Panc1 (cell line): ENCODE measurements at regions not wholly inside any gene's neighbourhood (a gene's known extent, or its start where the extent isn't known, plus 50 kb on each side); places are given as distances from the start of the nearest gene placed in this dataset.

Source experiments
- ATAC-seq: fragments of 200-7000 bp; cut with Tn5 transposase; 2 replicates; pipeline ENCODE4 v1.9.1; 2020; ENCODE audit warnings: mild to moderate bottlenecking, moderate library complexity
- BruUV-seq: library from RNA; stranded (reverse); fragments of 400-500 nt; replicated peaks from 2 replicates; lab custom pipeline; 2021; lab: Mats Ljungman, UMichigan
- CTCF ChIA-PET: fragments of 300-600 bp; sonication (Branson Sonifier 250); formaldehyde crosslinking; loops from one replicate; lab custom pipeline; 2022; ENCODE audit warnings: antibody characterized with exemption; lab: Charles Lee
- POLR2A ChIA-PET: fragments of 300-600 bp; sonication (Branson Sonifier 250); formaldehyde crosslinking; loops from one replicate; lab custom pipeline; 2022; ENCODE audit warnings: antibody characterized with exemption; lab: Charles Lee
- DNase-seq: peaks from one replicate; pipeline ENCODE4 v3.0.0-alpha.2; 2010; ENCODE audit warnings: low read depth, low spot score
- H3K27ac ChIP-seq: 2 replicates; pipeline ENCODE4 v1.5.1; 2011; ENCODE audit warnings: mild to moderate bottlenecking, low read length, inconsistent platforms
- H3K27me3 ChIP-seq: fragments of 200-500 bp; sonication (Bioruptor generic); 2 replicates; pipeline ENCODE4 v1.6.0; 2014; ENCODE audit warnings: low read length, inconsistent platforms; ENCODE audit not compliant: control insufficient read depth, insufficient read depth
- H3K36me3 ChIP-seq: fragments of 200-500 bp; sonication (Bioruptor generic); 2 replicates; pipeline ENCODE4 v1.5.1; 2014; ENCODE audit warnings: inconsistent platforms, mild to moderate bottlenecking, low read length, moderate library complexity; ENCODE audit not compliant: control insufficient read depth, insufficient read depth
- H3K4me1 ChIP-seq: 2 replicates; pipeline ENCODE4 v1.5.1; 2011; ENCODE audit warnings: inconsistent platforms, mild to moderate bottlenecking, low read length, moderate library complexity; ENCODE audit not compliant: control insufficient read depth, insufficient read depth
- H3K4me3 ChIP-seq, 2 experiments: 2 replicates each; pipeline ENCODE4 v1.5.1; 2011 to 2012; ENCODE audit warnings: low read depth in 2 of 2, low read length in 2 of 2, mild to moderate bottlenecking in 2 of 2, inconsistent platforms in 1 of 2, moderate library complexity in 1 of 2
- H3K9me3 ChIP-seq: fragments of 200-500 bp; sonication (Bioruptor generic); 2 replicates; pipeline ENCODE4 v1.5.1; 2014; ENCODE audit warnings: low read depth, mild to moderate bottlenecking, inconsistent platforms, low read length, moderate library complexity; ENCODE audit not compliant: control insufficient read depth, insufficient read depth
- CTCF ChIP-seq: fragments of 450-650 bp; IDR thresholded peaks from 2 replicates; pipeline ENCODE4 v1.5.1; 2017; ENCODE audit warnings: mild to moderate bottlenecking
- POLR2AphosphoS5 ChIP-seq: IDR thresholded peaks from 2 replicates; pipeline ENCODE4 v1.6.1; 2012; ENCODE audit warnings: mild to moderate bottlenecking, low read depth, low read length, moderate library complexity
- REST ChIP-seq, 2 experiments: IDR thresholded peaks; 2 replicates each; pipeline ENCODE4 v1.6.1; 2011 to 2012; ENCODE audit warnings: low read depth in 2 of 2, control low read depth in 1 of 2, low read length in 1 of 2, mild to moderate bottlenecking in 1 of 2, moderate library complexity in 1 of 2; ENCODE audit not compliant: insufficient read depth in 1 of 2
- SIN3A ChIP-seq: IDR thresholded peaks from 2 replicates; pipeline ENCODE4 v1.6.1; 2012; ENCODE audit warnings: low read depth, mild to moderate bottlenecking, low read length, moderate library complexity, borderline replicate concordance; ENCODE audit not compliant: insufficient read depth
- TCF7L2 ChIP-seq: IDR thresholded peaks from 2 replicates; pipeline ENCODE4 v1.6.1; 2011; ENCODE audit warnings: mild to moderate bottlenecking, low read depth, low read length, inconsistent platforms
- in situ Hi-C: cut with HindIII; loops from 2 replicates; pipeline ENCODE4 v1.10.0; 2016; ENCODE audit warnings: low sequenced_read_pairs, low pct_unique_long_range_greater_than_20kb
- intact Hi-C: fragments of 100-400 bp; cut with micrococcal nuclease; formaldehyde crosslinking; loops from one replicate; pipeline ENCODE4 v1.10.0; 2022; ENCODE audit not compliant: unreplicated experiment

- no TSS peak for BruUV-seq
- intact Hi-C loops (no loop called here), in situ Hi-C loops (no loop called here)
- CTCF ChIA-PET: no interaction called here
- Histone ChIP-seq H3K4me1 (no peaks in the 10 kb centered on the region), H3K4me3 (no peak overlapping the region), H3K27ac (peak overlapping the region; percentile 34; the same call in 1 of the 2 replicates), H3K9me3 (no peaks in the 10 kb centered on the region), H3K36me3 (no peaks in the 10 kb centered on the region), H3K27me3 (no peaks in the 10 kb centered on the region)
- TF ChIP-seq TCF7L2 (no peak), REST (IDR thresholded peaks at IDR 0.05; ENCODE audit: insufficient read depth in 1 of 2, low read depth in 2 of 2, low read length in 1 of 2) (no peak)
- POLR2A ChIA-PET: no interaction called here
- ATAC-seq (no peak), DNase-seq (no peak)
Observed at GRCh38 chr9:78865737-78866136, 568.8 kb downstream of the PSAT1 start.

- intact Hi-C loops: no loop called here
- Histone ChIP-seq H3K4me1 (no peaks in the 10 kb centered on the region), H3K4me3 (no peak overlapping the region), H3K27ac (peak overlapping the region; percentile 34; the same call in 1 of the 2 replicates), H3K36me3 (no peaks in the 10 kb centered on the region), H3K9me3 (no peaks in the 10 kb centered on the region), H3K27me3 (no peaks in the 10 kb centered on the region)
- in situ Hi-C loops: no loop called here
- TF ChIP-seq POLR2AphosphoS5 (peak; percentile 57; the same call in 1 of the 2 replicates), CTCF (no peak), TCF7L2 (no peak)
- CTCF ChIA-PET: no interaction called here
- ATAC-seq (peak; percentile 94), DNase-seq (peak; percentile 58)
- POLR2A ChIA-PET: no interaction called here
- BruUV-seq: no TSS peak
Observed at GRCh38 chr9:78866207-78867132, 569.5 kb downstream of the PSAT1 start.

- peak overlapping the region; percentile 76 for H3K27ac ChIP-seq
- no TSS peak for BruUV-seq
- ChIA-PET POLR2A (no interaction called here), CTCF (no interaction called here)
- H3K9me3 ChIP-seq: no peaks in the 10 kb centered on the region
- ATAC-seq (0 out of 2 replicates have a peak, but pooled peaks have one; percentile 32), DNase-seq (no peak)
- in situ Hi-C loops: no loop called here
- no peak overlapping the region for H3K4me3 ChIP-seq
- H3K36me3 ChIP-seq: no peaks in the 10 kb centered on the region
- no peaks in the 10 kb centered on the region for H3K27me3 ChIP-seq
- TF ChIP-seq CTCF (no peak), TCF7L2 (no peak), SIN3A (no peak), REST (IDR thresholded peaks at IDR 0.05; ENCODE audit: insufficient read depth in 1 of 2, low read depth in 2 of 2, low read length in 1 of 2) (no peak), POLR2AphosphoS5 (no peak)
- no peaks in the 10 kb centered on the region for H3K4me1 ChIP-seq
- intact Hi-C loops: no loop called here
Observed at GRCh38 chr9:78871086-78871451, 574.1 kb downstream of the PSAT1 start.
